OCI-LY3 (cell line): ENCODE measurements at regions not wholly inside any gene's neighbourhood (a gene's known extent, or its start where the extent isn't known, plus 50 kb on each side); places are given as distances from the start of the nearest gene placed in this dataset.

Experiments used
- H2AFZ ChIP-seq: fragments of 200-600, 300-600 bp; shearing (Covaris generic); 2 replicates; pipeline ENCODE4 v1.6.0; 2014; ENCODE audit warnings: antibody characterized with exemption, low read depth, low read length
- H3K27ac ChIP-seq: fragments of 200-600, 300-600 bp; sonication (generic); 2 replicates; pipeline ENCODE4 v1.5.1; 2014; ENCODE audit warnings: mild to moderate bottlenecking, low read length, moderate library complexity, mixed read lengths
- H3K27me3 ChIP-seq: fragments of 200-600, 300-600 bp; sonication (generic); 2 replicates; pipeline ENCODE4 v1.6.1; 2014; ENCODE audit warnings: low read depth, low read length, mixed read lengths
- H3K36me3 ChIP-seq: fragments of 200-600, 300-600 bp; sonication (generic); replicated peaks from 2 replicates; pipeline ENCODE3; 2014; ENCODE audit warnings: low read depth, low read length, mixed read lengths
- H3K4me1 ChIP-seq: fragments of 300-600, 200-600 bp; sonication (generic); 2 replicates; pipeline ENCODE4 v1.6.1; 2014; ENCODE audit warnings: low read length, mixed read lengths
- H3K4me2 ChIP-seq: fragments of 200-600, 300-600 bp; sonication (generic); 2 replicates; pipeline ENCODE4 v1.6.1; 2014; ENCODE audit warnings: low read length, mixed read lengths
- H3K4me3 ChIP-seq: fragments of 300-600, 200-600 bp; sonication (generic); 2 replicates; pipeline ENCODE4 v1.5.1; 2014; ENCODE audit warnings: antibody characterized with exemption, mild to moderate bottlenecking, low read length, moderate library complexity
- H3K79me2 ChIP-seq: fragments of 300-600, 200-600 bp; shearing (Covaris generic); 2 replicates; pipeline ENCODE4 v1.6.1; 2014; ENCODE audit warnings: mild to moderate bottlenecking, low read length, mixed read lengths
- H3K9ac ChIP-seq: fragments of 300-600, 200-600 bp; shearing (Covaris generic); 2 replicates; pipeline ENCODE4 v1.6.0; 2014; ENCODE audit warnings: mild to moderate bottlenecking, low read length, moderate library complexity
- H3K9me3 ChIP-seq: fragments of 200-600, 300-600 bp; shearing (Covaris generic); 2 replicates; pipeline ENCODE4 v1.6.1; 2014; ENCODE audit warnings: low read length, mixed read lengths; ENCODE audit not compliant: insufficient read depth
- H4K20me1 ChIP-seq: fragments of 200-600, 300-600 bp; sonication (generic); 2 replicates; pipeline ENCODE4 v1.6.1; 2016; ENCODE audit warnings: low read length, mixed read lengths; ENCODE audit not compliant: insufficient read depth
- EZH2phosphoT487 ChIP-seq: fragments of 200-600 bp; shearing (Covaris generic); IDR thresholded peaks from 2 replicates; pipeline ENCODE4 v1.6.1; 2018; ENCODE audit warnings: antibody characterized with exemption, mixed run types, low read depth
- TF ChIP-seq, protein P1 (sequence below): fragments of 200-600, 300-600 bp; sonication (generic); IDR thresholded peaks from 2 replicates; pipeline ENCODE4 v1.5.1; 2014; ENCODE audit warnings: antibody characterized with exemption, low read length, low read depth

DNA sequence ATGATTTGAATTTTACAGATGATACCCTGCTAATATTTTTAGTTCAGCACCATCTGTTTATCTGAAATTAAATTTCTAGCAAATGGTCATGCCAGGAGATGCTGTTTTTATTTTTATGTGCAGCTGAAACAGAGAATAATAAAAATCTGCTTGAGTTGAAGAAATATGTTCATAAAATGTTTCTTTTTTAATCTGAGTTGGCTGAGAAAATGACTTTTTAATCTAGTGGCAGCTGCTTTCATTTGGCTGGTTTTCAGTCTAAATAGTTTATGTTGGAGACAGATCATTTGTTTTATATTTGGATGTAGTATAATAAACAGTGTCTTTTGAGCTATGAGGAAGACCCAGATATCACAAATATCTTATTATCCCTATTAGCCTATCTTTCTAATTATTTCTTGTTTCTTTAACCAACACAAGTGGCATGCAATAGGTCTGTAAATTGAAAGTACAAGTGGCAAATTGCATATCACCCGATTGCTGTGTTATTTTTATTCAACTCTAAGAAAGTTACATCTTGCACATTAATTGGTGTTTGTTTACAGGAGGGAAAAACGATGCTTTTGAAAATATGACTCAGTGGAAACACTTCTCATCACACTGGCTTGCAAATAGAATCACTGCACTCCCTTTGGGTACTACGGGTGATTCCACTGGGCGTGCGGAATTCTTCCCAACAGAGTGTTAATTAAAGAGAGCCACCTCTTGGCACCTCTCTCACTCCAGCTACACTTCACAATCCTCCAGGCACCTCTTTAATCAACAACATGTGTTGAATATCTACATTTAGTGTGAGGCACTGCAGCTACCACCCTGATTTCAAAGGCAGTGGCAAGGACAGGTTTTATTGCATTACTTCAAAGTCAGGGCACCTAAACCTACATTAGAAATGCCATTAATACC, 51.7 kb upstream of the AP1S2 start:
- Histone ChIP-seq H3K4me1 (peaks cover 18% of the 10 kb centered on the region), H3K9ac (no peak overlapping the region), H3K4me2 (no peak overlapping the region), H3K9me3 (no peaks in the 10 kb centered on the region), H3K27ac (no peak overlapping the region), H2AFZ (no peak overlapping the region), H3K36me3 (no peaks in the 10 kb centered on the region), H3K4me3 (no peak overlapping the region), H3K79me2 (no peaks in the 10 kb centered on the region), H4K20me1 (no peaks in the 10 kb centered on the region), H3K27me3 (no peaks in the 10 kb centered on the region)
- TF ChIP-seq, protein P1, sequence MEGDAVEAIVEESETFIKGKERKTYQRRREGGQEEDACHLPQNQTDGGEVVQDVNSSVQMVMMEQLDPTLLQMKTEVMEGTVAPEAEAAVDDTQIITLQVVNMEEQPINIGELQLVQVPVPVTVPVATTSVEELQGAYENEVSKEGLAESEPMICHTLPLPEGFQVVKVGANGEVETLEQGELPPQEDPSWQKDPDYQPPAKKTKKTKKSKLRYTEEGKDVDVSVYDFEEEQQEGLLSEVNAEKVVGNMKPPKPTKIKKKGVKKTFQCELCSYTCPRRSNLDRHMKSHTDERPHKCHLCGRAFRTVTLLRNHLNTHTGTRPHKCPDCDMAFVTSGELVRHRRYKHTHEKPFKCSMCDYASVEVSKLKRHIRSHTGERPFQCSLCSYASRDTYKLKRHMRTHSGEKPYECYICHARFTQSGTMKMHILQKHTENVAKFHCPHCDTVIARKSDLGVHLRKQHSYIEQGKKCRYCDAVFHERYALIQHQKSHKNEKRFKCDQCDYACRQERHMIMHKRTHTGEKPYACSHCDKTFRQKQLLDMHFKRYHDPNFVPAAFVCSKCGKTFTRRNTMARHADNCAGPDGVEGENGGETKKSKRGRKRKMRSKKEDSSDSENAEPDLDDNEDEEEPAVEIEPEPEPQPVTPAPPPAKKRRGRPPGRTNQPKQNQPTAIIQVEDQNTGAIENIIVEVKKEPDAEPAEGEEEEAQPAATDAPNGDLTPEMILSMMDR: no peak
- no peak for TF ChIP-seq EZH2phosphoT487
